MM.1S (cell line): ENCODE measurements at regions not wholly inside any gene's neighbourhood (a gene's known extent, or its start where the extent isn't known, plus 50 kb on each side); places are given as distances from the start of the nearest gene placed in this dataset.

Experiments
- DNase-seq: peaks from one replicate; pipeline ENCODE4 v3.0.0-alpha.2; 2015
- H2AFZ ChIP-seq: fragments of 300-600 bp; sonication (generic); 2 replicates; pipeline ENCODE4 v1.6.0; 2016; ENCODE audit warnings: antibody characterized with exemption, low read length
- H3F3A ChIP-seq: fragments of 300-600 bp; sonication (generic); 2 replicates; pipeline ENCODE4 v1.6.1; 2016; ENCODE audit warnings: mild to moderate bottlenecking, antibody characterized with exemption, low read length, moderate library complexity, mixed read lengths; ENCODE audit not compliant: insufficient read depth
- H3K27ac ChIP-seq: fragments of 300-600 bp; sonication (generic); 2 replicates; pipeline ENCODE4 v1.5.1; 2016; ENCODE audit warnings: mild to moderate bottlenecking, low read length
- H3K27me3 ChIP-seq: fragments of 300-600 bp; sonication (generic); replicated peaks from 2 replicates; pipeline ENCODE4 v1.6.0; 2016; ENCODE audit warnings: low read length; ENCODE audit not compliant: insufficient read depth
- H3K36me3 ChIP-seq: fragments of 300-600 bp; sonication (generic); replicated peaks from 2 replicates; pipeline ENCODE4 v1.6.1; 2016; ENCODE audit warnings: mild to moderate bottlenecking, low read length, mixed read lengths; ENCODE audit not compliant: insufficient read depth
- H3K4me1 ChIP-seq: fragments of 300-600 bp; sonication (generic); 2 replicates; pipeline ENCODE4 v1.6.1; 2016; ENCODE audit warnings: low read length, mixed read lengths
- H3K4me2 ChIP-seq: fragments of 300-600 bp; sonication (generic); 2 replicates; pipeline ENCODE4 v1.6.0; 2016; ENCODE audit warnings: low read depth, low read length
- H3K4me3 ChIP-seq: fragments of 300-600 bp; sonication (generic); 2 replicates; pipeline ENCODE4 v1.5.1; 2016; ENCODE audit warnings: low read length, mixed read lengths
- H3K79me2 ChIP-seq: fragments of 300-600 bp; sonication (generic); 2 replicates; pipeline ENCODE4 v1.6.1; 2016; ENCODE audit warnings: mixed run types, low read length, mixed read lengths
- H3K9ac ChIP-seq: fragments of 300-600 bp; sonication (generic); 2 replicates; pipeline ENCODE4 v1.6.1; 2016; ENCODE audit warnings: low read length, mixed read lengths
- H3K9me2 ChIP-seq: fragments of 300-600 bp; sonication (generic); replicated peaks from 2 replicates; pipeline ENCODE4 v1.6.1; 2016; ENCODE audit warnings: mild to moderate bottlenecking, low read length, mixed read lengths; ENCODE audit not compliant: insufficient read depth
- H3K9me3 ChIP-seq: fragments of 300-600 bp; sonication (generic); replicated peaks from 2 replicates; pipeline ENCODE4 v1.6.1; 2016; ENCODE audit warnings: mild to moderate bottlenecking, low read length, mixed read lengths; ENCODE audit not compliant: insufficient read depth
- H4K20me1 ChIP-seq: fragments of 300-600 bp; sonication (generic); 2 replicates; pipeline ENCODE4 v1.6.1; 2016; ENCODE audit warnings: mild to moderate bottlenecking, low read length, moderate library complexity, mixed read lengths; ENCODE audit not compliant: insufficient read depth
- EZH2 ChIP-seq: fragments of 300-600 bp; sonication (generic); optimal IDR thresholded peaks from 2 replicates; pipeline ENCODE3; 2017; ENCODE audit warnings: low read depth, mild to moderate bottlenecking, antibody characterized with exemption, low read length, mixed read lengths
- EZH2phosphoT487 ChIP-seq: fragments of 300-600 bp; sonication (generic); IDR thresholded peaks from 2 replicates; pipeline ENCODE4 v1.6.1; 2018; ENCODE audit warnings: antibody characterized with exemption, low read length
- TF ChIP-seq, protein P1 (sequence below): fragments of 300-600 bp; sonication (generic); IDR thresholded peaks from 2 replicates; pipeline ENCODE4 v1.5.1; 2016; ENCODE audit warnings: antibody characterized with exemption, low read length, mixed read lengths

DNA sequence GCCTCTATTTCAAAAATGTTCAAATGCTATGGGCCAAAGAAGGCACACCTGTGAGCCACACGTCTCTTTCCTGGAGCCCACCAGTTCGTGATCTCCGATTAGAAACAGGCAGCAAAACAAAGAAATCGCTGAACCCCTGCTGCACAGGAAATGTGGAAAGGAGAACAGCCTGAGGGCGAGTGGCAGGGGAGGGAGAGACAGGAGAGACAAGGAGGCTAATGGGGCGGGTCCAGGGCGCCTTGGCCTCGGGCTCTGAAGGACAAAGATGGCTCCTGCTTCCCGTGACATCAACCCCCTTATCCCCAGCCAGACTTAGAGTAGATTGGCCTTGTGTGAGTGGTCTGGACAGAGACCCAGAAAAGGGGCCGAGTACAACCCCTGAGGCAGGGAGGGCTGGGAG lies 62.4 kb upstream of the DOCK1 start:
- Histone ChIP-seq H3K27me3 (no peaks in the 10 kb centered on the region), H3F3A (no peaks in the 10 kb centered on the region), H3K36me3 (no peaks in the 10 kb centered on the region), H3K4me3 (no peak overlapping the region), H4K20me1 (no peaks in the 10 kb centered on the region), H3K4me2 (no peak overlapping the region), H3K4me1 (no peaks in the 10 kb centered on the region), H3K79me2 (no peaks in the 10 kb centered on the region), H3K9ac (no peak overlapping the region), H3K9me3 (no peaks in the 10 kb centered on the region), H3K27ac (no peak overlapping the region), H3K9me2 (no peaks in the 10 kb centered on the region), H2AFZ (no peak overlapping the region)
- TF ChIP-seq, protein P1, sequence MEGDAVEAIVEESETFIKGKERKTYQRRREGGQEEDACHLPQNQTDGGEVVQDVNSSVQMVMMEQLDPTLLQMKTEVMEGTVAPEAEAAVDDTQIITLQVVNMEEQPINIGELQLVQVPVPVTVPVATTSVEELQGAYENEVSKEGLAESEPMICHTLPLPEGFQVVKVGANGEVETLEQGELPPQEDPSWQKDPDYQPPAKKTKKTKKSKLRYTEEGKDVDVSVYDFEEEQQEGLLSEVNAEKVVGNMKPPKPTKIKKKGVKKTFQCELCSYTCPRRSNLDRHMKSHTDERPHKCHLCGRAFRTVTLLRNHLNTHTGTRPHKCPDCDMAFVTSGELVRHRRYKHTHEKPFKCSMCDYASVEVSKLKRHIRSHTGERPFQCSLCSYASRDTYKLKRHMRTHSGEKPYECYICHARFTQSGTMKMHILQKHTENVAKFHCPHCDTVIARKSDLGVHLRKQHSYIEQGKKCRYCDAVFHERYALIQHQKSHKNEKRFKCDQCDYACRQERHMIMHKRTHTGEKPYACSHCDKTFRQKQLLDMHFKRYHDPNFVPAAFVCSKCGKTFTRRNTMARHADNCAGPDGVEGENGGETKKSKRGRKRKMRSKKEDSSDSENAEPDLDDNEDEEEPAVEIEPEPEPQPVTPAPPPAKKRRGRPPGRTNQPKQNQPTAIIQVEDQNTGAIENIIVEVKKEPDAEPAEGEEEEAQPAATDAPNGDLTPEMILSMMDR, result no peak
- TF ChIP-seq EZH2phosphoT487, result no peak
- no peak for TF ChIP-seq EZH2
- no peak for DNase-seq

DNA sequence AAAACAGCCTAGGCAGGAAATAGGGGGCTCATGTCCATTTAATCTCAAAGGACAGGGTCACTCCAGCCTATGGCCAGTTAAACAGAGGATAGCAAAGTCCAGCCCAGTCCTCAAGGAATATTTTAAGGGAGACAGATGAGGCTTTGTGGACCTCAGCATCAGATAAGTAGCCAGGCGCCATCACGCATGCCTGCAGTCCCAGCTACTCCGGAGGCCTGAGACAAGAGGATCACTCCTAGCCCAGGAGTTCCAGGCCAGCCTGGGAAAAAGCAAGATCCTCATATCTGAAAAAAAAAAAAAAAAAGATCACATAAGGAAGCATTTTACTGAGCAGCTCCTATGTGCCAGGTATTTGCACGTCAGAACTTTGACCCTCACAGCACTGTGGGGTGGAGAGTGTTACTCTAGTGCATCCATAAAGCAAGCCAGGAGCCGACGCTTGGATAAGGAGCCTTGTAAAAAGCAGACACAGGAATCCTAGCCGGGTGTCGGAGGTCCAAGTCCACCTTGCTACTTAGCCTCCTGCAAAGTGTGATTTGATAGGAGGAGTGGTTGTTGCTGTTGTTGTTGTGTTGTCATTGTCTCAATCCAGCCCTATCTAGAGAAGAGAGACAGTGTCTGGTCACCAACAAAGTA lies 61.8 kb upstream of the DOCK1 start:
- no peaks in the 10 kb centered on the region for H3K9me2 ChIP-seq
- DNase-seq, result no peak
- H2AFZ ChIP-seq, result no peak overlapping the region
- no peak overlapping the region for H3K4me2 ChIP-seq
- no peak overlapping the region for H3K4me3 ChIP-seq
- H3K79me2 ChIP-seq, result no peaks in the 10 kb centered on the region
- H3K9ac ChIP-seq, result no peak overlapping the region
- H3K27ac ChIP-seq, result no peak overlapping the region
- no peak for TF ChIP-seq EZH2phosphoT487
- TF ChIP-seq EZH2, result no peak
- TF ChIP-seq, protein P1, result no peak
- no peaks in the 10 kb centered on the region for H3K36me3 ChIP-seq
- no peaks in the 10 kb centered on the region for H3K27me3 ChIP-seq
- H3K9me3 ChIP-seq, result no peaks in the 10 kb centered on the region
- no peaks in the 10 kb centered on the region for H3K4me1 ChIP-seq
- no peaks in the 10 kb centered on the region for H3F3A ChIP-seq
- H4K20me1 ChIP-seq, result no peaks in the 10 kb centered on the region

DNA sequence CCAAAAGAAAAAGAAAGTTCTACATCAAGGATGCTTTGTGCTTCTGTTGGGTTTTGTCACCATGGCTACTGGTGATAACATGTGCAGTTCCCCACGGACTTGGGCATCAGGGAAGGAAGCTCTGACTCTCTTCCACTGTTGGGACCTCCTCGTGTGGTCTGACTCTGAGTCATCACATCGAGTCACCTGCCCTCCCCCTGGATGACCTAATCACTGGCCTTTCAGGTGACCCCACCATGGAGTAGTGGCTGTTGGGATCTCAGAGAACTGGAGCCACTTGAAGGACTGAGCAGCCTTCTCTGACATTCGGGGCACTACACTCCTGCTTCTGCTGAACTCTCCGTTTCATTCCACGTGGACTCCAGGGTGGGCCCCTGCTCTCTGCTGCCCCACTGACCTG lies 60.8 kb upstream of the DOCK1 start:
- no peak overlapping the region for H3K9ac ChIP-seq
- no peak overlapping the region for H2AFZ ChIP-seq
- H3K4me1 ChIP-seq, result no peaks in the 10 kb centered on the region
- no peaks in the 10 kb centered on the region for H3K9me3 ChIP-seq
- no peaks in the 10 kb centered on the region for H3K79me2 ChIP-seq
- H3K4me3 ChIP-seq, result no peak overlapping the region
- H3K4me2 ChIP-seq, result no peak overlapping the region
- no peaks in the 10 kb centered on the region for H4K20me1 ChIP-seq
- no peak for DNase-seq
- no peak for TF ChIP-seq EZH2phosphoT487
- no peak for TF ChIP-seq EZH2
- TF ChIP-seq, protein P1, result no peak
- no peaks in the 10 kb centered on the region for H3K27me3 ChIP-seq
- no peak overlapping the region for H3K27ac ChIP-seq
- no peaks in the 10 kb centered on the region for H3K36me3 ChIP-seq
- H3K9me2 ChIP-seq, result no peaks in the 10 kb centered on the region
- H3F3A ChIP-seq, result no peaks in the 10 kb centered on the region
